GM12864 (cell line): ENCODE measurements at regions not wholly inside any gene's neighbourhood (a gene's known extent, or its start where the extent isn't known, plus 50 kb on each side); places are given as distances from the start of the nearest gene placed in this dataset.
"Not testable (repeated sequence)": the region's sequence is repeated elsewhere in the genome, so short reads cannot be mapped to it uniquely, and the experiment has no call there.

Source experiments
- DNase-seq: peaks from one replicate; pipeline ENCODE4 v3.0.0-alpha.2; 2011; ENCODE audit warnings: low read depth
- H3K4me3 ChIP-seq: 2 replicates; pipeline ENCODE4 v1.5.1; 2011; ENCODE audit warnings: mild to moderate bottlenecking, low read depth, low read length, control low read depth
- CTCF ChIP-seq: IDR thresholded peaks from 2 replicates; pipeline ENCODE4 v1.5.1; 2011; ENCODE audit warnings: low read depth, mild to moderate bottlenecking, moderate library complexity, low read length, control low read depth, inconsistent platforms; ENCODE audit errors: missing control alignments

GRCh38 chr4:66490729-66491128 lies 820.4 kb upstream of the EPHA5 start:
- no peak for TF ChIP-seq CTCF
- H3K4me3 ChIP-seq, result no peak overlapping the region

GRCh38 chr4:66489783-66490452 lies 819.6 kb upstream of the EPHA5 start:
- no peak overlapping the region for H3K4me3 ChIP-seq
- DNase-seq, result no peak
- TF ChIP-seq CTCF, result no peak

More at GRCh38 chr4:66490729-66491128, 820.4 kb upstream of the EPHA5 start:
- no peak for DNase-seq

- TF ChIP-seq CTCF, result no peak
- no peak overlapping the region for H3K4me3 ChIP-seq
- DNase-seq, result no peak
Observed at GRCh38 chr4:66489370-66489769, 819.1 kb upstream of the EPHA5 start.

- no peak overlapping the region for H3K4me3 ChIP-seq
- TF ChIP-seq CTCF, result no peak
- DNase-seq, result no peak
Observed at GRCh38 chr4:66486068-66486467, 815.8 kb upstream of the EPHA5 start.

GRCh38 chr4:66482186-66482585 lies 811.9 kb upstream of the EPHA5 start:
- H3K4me3 ChIP-seq, result no peak overlapping the region
- no peak for TF ChIP-seq CTCF
- no peak for DNase-seq

GRCh38 chr4:66475596-66475995 lies 805.3 kb upstream of the EPHA5 start:
- TF ChIP-seq CTCF, result no peak
- DNase-seq, result no peak

GRCh38 chr4:66465111-66465510 lies 794.8 kb upstream of the EPHA5 start:
- no peak overlapping the region for H3K4me3 ChIP-seq
- no peak for TF ChIP-seq CTCF
- no peak for DNase-seq

More at GRCh38 chr4:66475596-66475995, 805.3 kb upstream of the EPHA5 start:
- H3K4me3 ChIP-seq, result no peak overlapping the region

GRCh38 chr4:66462890-66463289 lies 792.6 kb upstream of the EPHA5 start:
- DNase-seq, H3K4me3 ChIP-seq: not testable (repeated sequence)
